ENCODE measurements at regions not wholly inside any gene's neighbourhood (a gene's known extent, or its start where the extent isn't known, plus 50 kb on each side); places are given as distances from the start of the nearest gene placed in this dataset.
"Not testable (repeated sequence)": the region's sequence is repeated elsewhere in the genome, so short reads cannot be mapped to it uniquely, and the experiment has no call there.

DNA sequence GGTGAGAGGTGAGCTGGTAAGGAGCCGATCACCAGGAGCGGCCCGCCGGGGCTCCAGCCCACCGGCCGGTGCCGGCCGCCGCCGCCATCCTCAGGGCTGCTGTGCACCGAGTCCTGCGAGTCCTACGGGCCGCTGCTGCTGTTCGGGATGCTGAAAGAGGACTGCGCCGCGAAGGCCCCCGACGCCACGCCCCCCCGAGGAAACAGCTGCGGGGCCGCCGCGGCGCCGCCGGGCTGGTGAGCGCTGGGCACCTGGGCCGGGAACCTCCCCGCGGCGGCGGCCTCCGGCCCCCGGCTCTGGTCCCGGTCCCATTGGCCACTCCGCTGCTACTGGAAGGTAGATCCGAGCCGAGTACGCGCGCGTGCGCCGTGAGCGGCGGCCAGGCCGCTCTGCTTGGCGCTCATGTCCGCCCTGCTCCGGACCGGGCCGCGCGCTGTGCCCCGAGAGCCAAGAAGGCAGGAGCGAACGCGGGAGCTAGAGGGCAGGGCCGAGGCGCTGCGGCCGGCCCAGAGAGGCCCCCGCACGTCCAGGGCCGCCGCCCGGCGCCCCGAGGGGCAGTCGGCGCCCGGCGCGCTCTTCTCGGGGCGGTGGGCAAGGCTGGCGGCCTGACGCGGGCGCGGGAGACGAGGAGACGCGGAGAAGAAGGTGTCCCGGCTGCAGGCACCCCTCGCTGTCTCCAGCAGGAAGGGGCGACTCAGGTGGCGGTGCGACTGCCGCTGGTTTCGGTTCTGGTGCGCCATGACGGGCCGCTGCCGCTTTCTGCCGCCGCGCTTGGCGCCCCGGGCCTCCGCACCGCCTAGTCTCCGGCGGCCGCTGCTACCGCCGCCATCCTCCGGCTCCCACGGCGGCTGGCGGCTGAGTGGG is 121.3 kb upstream of the WIPF3 start:
- peak overlapping the region; percentile 84 for H3K4me3 Mint-ChIP-seq
- TF ChIP-seq, protein P1, sequence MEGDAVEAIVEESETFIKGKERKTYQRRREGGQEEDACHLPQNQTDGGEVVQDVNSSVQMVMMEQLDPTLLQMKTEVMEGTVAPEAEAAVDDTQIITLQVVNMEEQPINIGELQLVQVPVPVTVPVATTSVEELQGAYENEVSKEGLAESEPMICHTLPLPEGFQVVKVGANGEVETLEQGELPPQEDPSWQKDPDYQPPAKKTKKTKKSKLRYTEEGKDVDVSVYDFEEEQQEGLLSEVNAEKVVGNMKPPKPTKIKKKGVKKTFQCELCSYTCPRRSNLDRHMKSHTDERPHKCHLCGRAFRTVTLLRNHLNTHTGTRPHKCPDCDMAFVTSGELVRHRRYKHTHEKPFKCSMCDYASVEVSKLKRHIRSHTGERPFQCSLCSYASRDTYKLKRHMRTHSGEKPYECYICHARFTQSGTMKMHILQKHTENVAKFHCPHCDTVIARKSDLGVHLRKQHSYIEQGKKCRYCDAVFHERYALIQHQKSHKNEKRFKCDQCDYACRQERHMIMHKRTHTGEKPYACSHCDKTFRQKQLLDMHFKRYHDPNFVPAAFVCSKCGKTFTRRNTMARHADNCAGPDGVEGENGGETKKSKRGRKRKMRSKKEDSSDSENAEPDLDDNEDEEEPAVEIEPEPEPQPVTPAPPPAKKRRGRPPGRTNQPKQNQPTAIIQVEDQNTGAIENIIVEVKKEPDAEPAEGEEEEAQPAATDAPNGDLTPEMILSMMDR (IDR thresholded peaks at IDR 0.05), result no peak
- H3K27ac Mint-ChIP-seq, result no peak overlapping the region
- H3K4me1 Mint-ChIP-seq, result peaks cover 23% of the 10 kb centered on the region
- peak; percentile 82 for DNase-seq
- H3K27me3 Mint-ChIP-seq (ENCODE audit: low read depth, poor library complexity), result peaks cover 2% of the 10 kb centered on the region
- H3K36me3 Mint-ChIP-seq (ENCODE audit: low read depth), result no peaks in the 10 kb centered on the region
- H3K9me3 Mint-ChIP-seq, result no peaks in the 10 kb centered on the region

DNA sequence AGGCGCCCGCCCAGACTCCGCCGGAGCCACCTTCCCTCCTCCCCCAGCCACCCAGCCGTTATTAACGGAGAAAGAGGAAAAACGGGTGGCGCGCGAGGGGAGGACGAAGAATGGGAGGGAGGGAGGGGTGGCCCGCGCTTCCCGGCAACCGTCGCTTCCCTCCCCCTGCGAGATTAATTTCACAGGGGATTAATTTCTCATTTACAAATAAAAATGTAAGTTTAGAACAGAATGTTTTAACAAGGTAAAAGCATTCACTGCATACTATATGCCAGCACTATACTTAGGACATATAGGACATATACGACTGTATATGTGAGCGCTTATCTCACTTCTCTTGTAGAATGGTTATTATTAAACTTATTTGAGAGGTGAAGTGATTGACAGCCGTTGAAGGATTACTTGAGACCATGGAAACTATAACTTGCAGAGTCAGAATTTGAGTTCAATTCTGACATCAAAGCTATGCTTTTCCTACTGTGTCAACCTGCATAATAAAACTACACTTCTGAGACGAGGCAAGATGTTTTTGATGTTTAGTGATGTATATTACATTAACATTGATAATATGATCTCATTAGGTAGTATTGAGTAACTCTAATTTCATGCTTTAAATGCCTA is 120.5 kb upstream of the WIPF3 start:
- Mint-ChIP-seq H3K4me1 (peaks cover 20% of the 10 kb centered on the region), H3K4me3 (peak overlapping the region; percentile 73)
- H3K27ac Mint-ChIP-seq; DNase-seq; H3K27me3 Mint-ChIP-seq (ENCODE audit: low read depth, poor library complexity); H3K9me3 Mint-ChIP-seq; H3K36me3 Mint-ChIP-seq (ENCODE audit: low read depth): not testable (repeated sequence)

- not testable (repeated sequence) for H3K4me1 Mint-ChIP-seq, H3K27ac Mint-ChIP-seq, H3K4me3 Mint-ChIP-seq
Measured at GRCh38 chr7:29690510-29690909, 115.8 kb upstream of the WIPF3 start.

GRCh38 chr7:29696402-29696801 is 109.9 kb upstream of the WIPF3 start:
- not testable (repeated sequence) for H3K4me3 Mint-ChIP-seq; H3K36me3 Mint-ChIP-seq (ENCODE audit: low read depth); DNase-seq; H3K9me3 Mint-ChIP-seq; H3K27ac Mint-ChIP-seq; H3K4me1 Mint-ChIP-seq; H3K27me3 Mint-ChIP-seq (ENCODE audit: low read depth, poor library complexity)

More at GRCh38 chr7:29690510-29690909, 115.8 kb upstream of the WIPF3 start:
- H3K9me3 Mint-ChIP-seq; H3K27me3 Mint-ChIP-seq (ENCODE audit: low read depth, poor library complexity); DNase-seq; H3K36me3 Mint-ChIP-seq (ENCODE audit: low read depth): not testable (repeated sequence)

- H3K27me3 Mint-ChIP-seq (ENCODE audit: low read depth, poor library complexity); H3K9me3 Mint-ChIP-seq; H3K4me1 Mint-ChIP-seq; H3K36me3 Mint-ChIP-seq (ENCODE audit: low read depth); H3K27ac Mint-ChIP-seq; DNase-seq; H3K4me3 Mint-ChIP-seq: not testable (repeated sequence)
Measured at GRCh38 chr7:29699723-29700122, 106.6 kb upstream of the WIPF3 start.

DNA sequence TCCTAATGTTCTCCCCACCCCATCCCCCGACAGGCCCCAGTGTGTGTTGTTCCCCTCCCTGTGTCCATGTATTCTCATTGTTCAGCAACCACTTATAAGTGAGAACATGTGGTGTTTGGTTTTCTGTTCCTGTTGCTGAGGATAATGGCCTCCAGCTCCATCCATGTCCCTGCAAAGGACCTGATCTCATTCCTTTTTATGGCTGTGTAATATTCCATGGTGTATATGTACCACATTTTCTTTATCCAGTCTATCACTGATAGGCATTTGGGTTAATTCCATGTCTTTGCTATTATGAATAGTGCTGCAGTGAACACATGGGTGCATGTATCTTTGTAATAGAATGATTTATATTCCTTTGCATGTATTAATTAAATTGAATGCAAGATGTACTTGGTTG is 104.8 kb upstream of the WIPF3 start:
- not testable (repeated sequence) for H3K4me1 Mint-ChIP-seq; H3K9me3 Mint-ChIP-seq; H3K27ac Mint-ChIP-seq; DNase-seq; H3K27me3 Mint-ChIP-seq (ENCODE audit: low read depth, poor library complexity); H3K36me3 Mint-ChIP-seq (ENCODE audit: low read depth); H3K4me3 Mint-ChIP-seq

- H3K27me3 Mint-ChIP-seq (ENCODE audit: low read depth, poor library complexity); H3K9me3 Mint-ChIP-seq; H3K36me3 Mint-ChIP-seq (ENCODE audit: low read depth); H3K4me3 Mint-ChIP-seq; DNase-seq; H3K27ac Mint-ChIP-seq; H3K4me1 Mint-ChIP-seq: not testable (repeated sequence)
Measured at GRCh38 chr7:29703830-29704229, 102.5 kb upstream of the WIPF3 start.

DNA sequence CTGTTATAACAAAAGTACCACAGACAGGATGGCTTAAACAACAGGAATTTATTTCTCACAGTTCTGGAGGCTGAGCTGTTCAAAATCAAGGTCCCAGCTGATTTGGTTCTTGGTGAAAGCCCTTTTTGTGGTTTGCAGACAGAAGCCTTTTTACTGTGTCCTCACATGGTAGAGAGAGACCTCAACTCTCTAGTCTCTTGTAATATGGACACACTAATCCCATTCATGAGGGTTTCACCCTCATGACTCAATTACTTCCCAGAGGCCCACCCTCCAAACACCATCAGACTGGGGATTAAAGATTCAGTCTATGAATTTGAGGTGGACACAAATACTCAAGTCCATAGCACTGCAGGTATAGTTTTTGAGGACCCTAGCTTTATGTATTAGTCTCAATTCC is 97.3 kb upstream of the WIPF3 start:
- not testable (repeated sequence) for H3K4me3 Mint-ChIP-seq; H3K27ac Mint-ChIP-seq; H3K4me1 Mint-ChIP-seq; DNase-seq; H3K27me3 Mint-ChIP-seq (ENCODE audit: low read depth, poor library complexity); H3K36me3 Mint-ChIP-seq (ENCODE audit: low read depth); H3K9me3 Mint-ChIP-seq

GRCh38 chr7:29723127-29723526 is 83.2 kb upstream of the WIPF3 start:
- H3K4me3 Mint-ChIP-seq; H3K36me3 Mint-ChIP-seq (ENCODE audit: low read depth); H3K9me3 Mint-ChIP-seq; DNase-seq; H3K27ac Mint-ChIP-seq: not testable (repeated sequence)
- H3K27me3 Mint-ChIP-seq (ENCODE audit: low read depth, poor library complexity), result peaks cover 11% of the 10 kb centered on the region
- H3K4me1 Mint-ChIP-seq, result peaks cover 11% of the 10 kb centered on the region

DNA sequence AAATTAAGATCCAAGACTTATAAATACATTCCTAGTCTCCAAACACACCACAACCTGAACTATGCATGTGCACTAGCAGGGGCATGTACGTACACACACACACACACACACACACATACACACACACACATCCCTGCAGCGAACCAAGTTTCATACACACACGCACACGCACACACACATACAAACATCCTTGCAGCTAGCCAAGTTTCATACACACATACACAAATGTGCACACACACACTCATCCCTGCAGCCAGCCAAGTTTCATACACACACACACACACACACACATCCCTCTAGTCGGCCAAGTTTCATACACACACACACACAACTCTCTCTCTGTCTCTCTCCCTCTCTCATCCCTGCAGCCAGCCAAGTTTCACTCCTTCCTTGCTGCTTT is 82.7 kb upstream of the WIPF3 start:
- Mint-ChIP-seq H3K27me3 (ENCODE audit: low read depth, poor library complexity) (peaks cover 12% of the 10 kb centered on the region), H3K4me1 (peaks cover 11% of the 10 kb centered on the region), H3K36me3 (ENCODE audit: low read depth) (no peaks in the 10 kb centered on the region), H3K9me3 (peaks cover 10% of the 10 kb centered on the region), H3K27ac (no peak overlapping the region), H3K4me3 (no peak overlapping the region)
- TF ChIP-seq, protein P1 (IDR thresholded peaks at IDR 0.05), result no peak
- DNase-seq, result no peak

DNA sequence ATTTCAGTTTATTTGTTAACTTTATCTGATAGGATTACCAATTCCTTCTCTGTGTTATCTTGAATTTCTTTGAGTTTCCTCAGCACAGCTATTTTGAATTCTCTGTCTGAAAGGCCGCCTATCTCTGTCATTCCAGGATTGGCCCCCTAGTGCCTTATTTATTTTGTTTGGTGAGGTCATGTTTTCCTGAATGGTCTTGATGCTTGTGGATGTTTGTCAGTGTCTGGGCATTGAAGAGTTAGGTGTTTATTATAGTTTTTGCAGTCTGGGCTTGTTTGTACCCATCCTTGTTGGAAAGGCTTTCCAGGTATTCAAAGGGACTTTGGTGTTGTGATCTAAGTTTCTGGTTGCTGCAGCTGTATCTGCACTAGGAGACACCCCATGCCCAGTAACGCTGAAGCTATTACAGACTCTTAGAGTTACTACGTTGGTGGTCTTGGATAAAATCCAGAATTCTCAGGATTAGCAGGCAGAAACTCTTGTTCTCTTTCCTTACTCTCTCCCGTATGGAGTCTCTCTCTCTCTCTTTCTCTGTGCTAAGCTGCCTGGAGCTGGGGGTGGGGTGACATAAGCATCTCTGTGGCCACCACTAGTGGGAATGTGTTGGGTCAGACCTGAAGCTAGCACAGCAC is 76.7 kb upstream of the WIPF3 start:
- H3K4me3 Mint-ChIP-seq; H3K4me1 Mint-ChIP-seq; DNase-seq; H3K27ac Mint-ChIP-seq; H3K36me3 Mint-ChIP-seq (ENCODE audit: low read depth): not testable (repeated sequence)
- Mint-ChIP-seq H3K27me3 (ENCODE audit: low read depth, poor library complexity) (peaks cover 22% of the 10 kb centered on the region), H3K9me3 (peaks cover 25% of the 10 kb centered on the region)
